Lung (tissue), 11 donors: ENCODE measurements at regions not wholly inside any gene's neighbourhood (a gene's known extent, or its start where the extent isn't known, plus 50 kb on each side); places are given as distances from the start of the nearest gene placed in this dataset.
A peak's percentile ranks its signal among the peaks of the same experiment; 100 is the strongest.

Source experiments
- ATAC-seq: fragments of 200-7000 bp; cut with Tn5 transposase; one replicate; pipeline ENCODE4 v1.9.1; 2020; ENCODE audit warnings: moderate number of reproducible peaks; ENCODE audit not compliant: insufficient read depth, low FRiP score
- DNase-seq, 3 donors: peaks; one replicate each; pipeline ENCODE4 v3.0.0-alpha.2; 2013 to 2017
- H3K27ac ChIP-seq, 2 donors: one replicate each; pipeline ENCODE4 v1.5.1; 2013; ENCODE audit warnings: mild to moderate bottlenecking in 2 of 2, moderate library complexity in 2 of 2, control low read depth in 1 of 2, inconsistent platforms in 1 of 2, low read depth in 1 of 2, low read length in 1 of 2
- H3K27me3 ChIP-seq, 3 donors: one replicate each; pipeline ENCODE4 v1.5.1; 2013; ENCODE audit warnings: low read length in 2 of 3; ENCODE audit not compliant: control insufficient read depth in 3 of 3, insufficient read depth in 3 of 3
- H3K36me3 ChIP-seq, 4 donors: one replicate each; pipeline ENCODE4 v1.5.1; 2013; ENCODE audit warnings: low read length in 4 of 4, mild to moderate bottlenecking in 1 of 4, moderate library complexity in 1 of 4; ENCODE audit not compliant: control insufficient read depth in 4 of 4, insufficient read depth in 4 of 4
- H3K4me1 ChIP-seq, 5 donors: one replicate each; pipeline ENCODE4 v1.5.1; 2013; ENCODE audit warnings: low read length in 5 of 5, mild to moderate bottlenecking in 2 of 5, moderate library complexity in 1 of 5; ENCODE audit not compliant: control insufficient read depth in 5 of 5, insufficient read depth in 5 of 5
- H3K4me3 ChIP-seq: one replicate; pipeline ENCODE4 v1.5.1; 2013; ENCODE audit warnings: mild to moderate bottlenecking, control low read depth, moderate library complexity
- H3K9ac ChIP-seq, 2 donors: one replicate each; pipeline ENCODE4 v1.5.1; 2013; ENCODE audit warnings: low read length in 2 of 2, control low read depth in 1 of 2; ENCODE audit not compliant: insufficient read depth in 1 of 2
- H3K9me3 ChIP-seq, 4 donors: one replicate each; pipeline ENCODE4 v1.5.1; 2013; ENCODE audit warnings: low read length in 3 of 4, mild to moderate bottlenecking in 1 of 4, moderate library complexity in 1 of 4; ENCODE audit not compliant: control insufficient read depth in 4 of 4, insufficient read depth in 3 of 4
- WGBS, 2 donors: extraction: QIAGEN DNeasy Blood & Tissue Kit; methylation state at CpG; one replicate each; pipeline ENCODE4 v1.1.7; 2013; 5-methylcytosine and 5-hydroxymethylcytosine counted together
- TF ChIP-seq, protein P1 (sequence below): IDR thresholded peaks from 2 replicates; pipeline ENCODE4 v1.5.1; 2012; ENCODE audit warnings: mild to moderate bottlenecking; ENCODE audit errors: control extremely low read depth, extremely low read depth
- donor health status: control.
- donor health status: control.
- donor health status: Bipolar disorder and iron deficiency.
- donor health status: healthy.
- donor health status: DM: yes; HTN: yes; CAD: no.

- no peak overlapping the region for H3K4me3 ChIP-seq
- TF ChIP-seq, protein P1, sequence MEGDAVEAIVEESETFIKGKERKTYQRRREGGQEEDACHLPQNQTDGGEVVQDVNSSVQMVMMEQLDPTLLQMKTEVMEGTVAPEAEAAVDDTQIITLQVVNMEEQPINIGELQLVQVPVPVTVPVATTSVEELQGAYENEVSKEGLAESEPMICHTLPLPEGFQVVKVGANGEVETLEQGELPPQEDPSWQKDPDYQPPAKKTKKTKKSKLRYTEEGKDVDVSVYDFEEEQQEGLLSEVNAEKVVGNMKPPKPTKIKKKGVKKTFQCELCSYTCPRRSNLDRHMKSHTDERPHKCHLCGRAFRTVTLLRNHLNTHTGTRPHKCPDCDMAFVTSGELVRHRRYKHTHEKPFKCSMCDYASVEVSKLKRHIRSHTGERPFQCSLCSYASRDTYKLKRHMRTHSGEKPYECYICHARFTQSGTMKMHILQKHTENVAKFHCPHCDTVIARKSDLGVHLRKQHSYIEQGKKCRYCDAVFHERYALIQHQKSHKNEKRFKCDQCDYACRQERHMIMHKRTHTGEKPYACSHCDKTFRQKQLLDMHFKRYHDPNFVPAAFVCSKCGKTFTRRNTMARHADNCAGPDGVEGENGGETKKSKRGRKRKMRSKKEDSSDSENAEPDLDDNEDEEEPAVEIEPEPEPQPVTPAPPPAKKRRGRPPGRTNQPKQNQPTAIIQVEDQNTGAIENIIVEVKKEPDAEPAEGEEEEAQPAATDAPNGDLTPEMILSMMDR, result no peak
- H3K4me1 ChIP-seq, result peaks cover 0 to 6% (median 0%) of the 10 kb centered on the region in 5 donors
- no peaks in the 10 kb centered on the region for H3K27me3 ChIP-seq
- no peak overlapping the region for H3K27ac ChIP-seq
- no peak overlapping the region for H3K9ac ChIP-seq
- H3K36me3 ChIP-seq, result no peaks in the 10 kb centered on the region
- ATAC-seq, result no peak
- WGBS, 2 donors, result 79 to 87% methylated on average over 2 of the region's 2 CpGs
- no peaks in the 10 kb centered on the region for H3K9me3 ChIP-seq
- no peak for DNase-seq
Measured at GRCh38 chr13:109285586-109285985, 500.8 kb downstream of the IRS2 start.

- no peak for DNase-seq
- TF ChIP-seq, protein P1, result no peak
- Histone ChIP-seq H3K4me1 (no peaks in the 10 kb centered on the region), H3K36me3 (no peaks in the 10 kb centered on the region), H3K9me3 (no peaks in the 10 kb centered on the region), H3K27me3 (no peaks in the 10 kb centered on the region), H3K27ac (peak overlapping the region in 1 of 2 donors; percentile 58), H3K9ac (no peak overlapping the region), H3K4me3 (no peak overlapping the region)
- ATAC-seq, result no peak
- 88 to 91% methylated on average over 11 of the region's 11 CpGs for WGBS, 2 donors
Measured at GRCh38 chr13:109281903-109282635, 504.3 kb downstream of the IRS2 start.

DNA sequence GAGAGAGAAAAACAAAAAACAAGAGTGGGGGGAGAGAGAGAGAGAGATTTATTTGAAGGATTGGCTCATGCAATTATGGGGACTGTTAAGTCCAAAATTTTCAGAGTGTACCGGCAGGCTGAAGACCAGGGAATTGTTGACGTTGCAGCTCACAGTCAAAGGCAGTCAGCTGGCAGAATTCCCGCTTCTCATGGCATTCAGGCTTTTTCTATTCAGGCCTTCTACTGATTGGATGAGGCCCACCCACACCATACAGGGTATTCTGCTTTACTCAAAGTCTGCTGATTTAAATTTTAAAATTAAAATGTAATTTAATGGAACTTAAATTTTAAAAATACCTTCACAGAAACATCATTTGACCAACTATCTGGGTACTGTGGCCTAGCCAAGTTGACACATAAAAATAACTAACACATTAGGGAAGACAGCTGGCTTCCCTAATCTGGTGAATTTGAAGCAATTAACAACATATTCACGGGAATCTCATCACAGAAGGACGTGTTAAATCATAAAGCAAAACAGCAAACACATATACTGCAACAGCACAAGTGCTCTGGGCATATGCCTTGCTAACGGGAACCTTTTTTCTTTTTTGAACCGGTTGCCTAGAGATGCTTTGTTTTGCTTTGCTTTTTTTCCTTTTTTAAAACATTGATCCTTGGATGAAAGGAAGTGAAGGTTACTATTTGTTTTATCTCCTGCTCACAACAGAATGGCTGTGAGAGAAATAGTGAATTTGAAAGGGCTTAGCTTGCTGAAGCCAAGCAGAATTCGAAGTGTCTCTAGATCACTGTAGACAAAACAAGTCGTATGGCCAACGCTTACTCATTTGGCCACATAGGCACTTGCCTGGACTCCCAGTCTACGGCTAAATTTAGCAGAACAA is 505.1 kb downstream of the IRS2 start:
- no peak overlapping the region for H3K9ac ChIP-seq
- 75 to 78% methylated on average over 11 of the region's 11 CpGs for WGBS, 2 donors
- peaks cover 0 to 4% (median 0%) of the 10 kb centered on the region in 5 donors for H3K4me1 ChIP-seq

More for the DNA sequence above, 505.1 kb downstream of the IRS2 start:
- DNase-seq (no peak), ATAC-seq (no peak)
- H3K4me3 ChIP-seq, result no peak overlapping the region
- no peaks in the 10 kb centered on the region for H3K9me3 ChIP-seq
- H3K27ac ChIP-seq, result peak overlapping the region in 1 of 2 donors; percentile 58
- H3K27me3 ChIP-seq, result no peaks in the 10 kb centered on the region
- H3K36me3 ChIP-seq, result no peaks in the 10 kb centered on the region
- TF ChIP-seq, protein P1, result no peak
